ENCODE measurements at regions not wholly inside any gene's neighbourhood (a gene's known extent, or its start where the extent isn't known, plus 50 kb on each side); places are given as distances from the start of the nearest gene placed in this dataset.

- Histone ChIP-seq H3K36me3 (ENCODE audit: control insufficient read depth in 3 of 3, insufficient read depth in 3 of 3, low read length in 3 of 3) (no peaks in the 10 kb centered on the region), H3K4me3 (ENCODE audit: low read length in 3 of 3) (no peak overlapping the region), H3K9me3 (ENCODE audit: control insufficient read depth in 3 of 3, low read length in 3 of 3) (peaks cover 0 to 2% (median 0%) of the 10 kb centered on the region in 3 donors), H3K4me1 (ENCODE audit: control insufficient read depth in 3 of 3, insufficient read depth in 3 of 3, low read length in 3 of 3) (no peaks in the 10 kb centered on the region), H3K9ac (ENCODE audit: low read depth in 1 of 3, low read length in 3 of 3) (no peak overlapping the region), H3K27ac (ENCODE audit: low read depth, low read length) (no peak overlapping the region), H3K27me3 (ENCODE audit: control insufficient read depth in 3 of 3, insufficient read depth in 3 of 3, low read length in 3 of 3) (peaks cover 20 to 33% (median 33%) of the 10 kb centered on the region in 3 donors)
Observed at GRCh38 chr6:2509711-2510110, 241.0 kb downstream of the MYLK4 start.

DNA sequence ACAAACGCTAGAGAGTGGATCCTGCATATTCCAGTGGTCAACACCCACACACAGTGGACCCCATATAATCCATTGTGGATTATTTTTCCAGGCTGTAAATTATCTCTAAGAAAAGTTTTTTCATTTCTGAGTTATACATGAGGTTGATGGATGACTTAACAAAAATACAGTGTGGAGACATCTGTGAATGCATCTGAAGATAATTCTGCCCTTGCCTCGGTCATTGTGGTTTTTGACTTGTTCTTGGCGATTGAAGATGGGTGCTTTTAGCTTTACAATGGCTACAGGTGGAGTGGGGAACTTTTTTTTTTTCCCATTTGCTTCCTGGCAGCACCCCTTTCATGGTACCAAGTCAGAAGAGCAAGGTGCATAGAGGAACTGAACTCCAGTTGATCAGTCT lies 242.7 kb downstream of the MYLK4 start:
- Histone ChIP-seq H3K27ac (ENCODE audit: low read depth, low read length) (no peak overlapping the region), H3K27me3 (ENCODE audit: control insufficient read depth in 3 of 3, insufficient read depth in 3 of 3, low read length in 3 of 3) (peaks cover 16 to 33% (median 33%) of the 10 kb centered on the region in 3 donors), H3K9me3 (ENCODE audit: control insufficient read depth in 3 of 3, low read length in 3 of 3) (no peaks in the 10 kb centered on the region), H3K36me3 (ENCODE audit: control insufficient read depth in 3 of 3, insufficient read depth in 3 of 3, low read length in 3 of 3) (no peaks in the 10 kb centered on the region), H3K4me3 (ENCODE audit: low read length in 3 of 3) (no peak overlapping the region), H3K4me1 (ENCODE audit: control insufficient read depth in 3 of 3, insufficient read depth in 3 of 3, low read length in 3 of 3) (no peaks in the 10 kb centered on the region), H3K9ac (ENCODE audit: low read depth in 1 of 3, low read length in 3 of 3) (no peak overlapping the region)

DNA sequence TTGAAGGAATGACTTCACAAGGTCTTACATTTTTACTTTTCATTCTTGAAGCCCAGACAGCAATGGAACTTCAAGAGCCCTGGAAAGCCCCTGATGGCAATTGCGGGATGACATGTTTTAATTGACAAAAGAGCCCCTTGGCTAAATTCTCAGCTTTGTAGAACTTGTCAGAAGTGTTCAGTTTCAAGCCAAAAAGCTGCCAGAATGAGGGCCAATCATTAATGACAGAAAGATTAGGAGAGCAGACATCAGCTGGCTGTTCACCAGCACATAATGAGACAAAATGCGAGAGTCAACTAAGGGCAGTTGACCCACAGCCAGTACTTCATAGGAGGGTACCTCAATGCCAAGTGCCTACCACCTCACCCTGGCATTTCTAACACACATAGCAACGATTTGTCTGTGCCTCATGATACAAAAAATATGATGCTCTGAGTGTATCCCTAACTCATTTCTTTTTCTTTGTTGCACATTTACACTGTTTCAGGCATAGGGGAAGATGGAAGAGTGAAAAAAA lies 243.1 kb downstream of the MYLK4 start:
- Histone ChIP-seq H3K4me1 (ENCODE audit: control insufficient read depth in 3 of 3, insufficient read depth in 3 of 3, low read length in 3 of 3) (no peaks in the 10 kb centered on the region), H3K27me3 (ENCODE audit: control insufficient read depth in 3 of 3, insufficient read depth in 3 of 3, low read length in 3 of 3) (peaks cover 16 to 33% (median 33%) of the 10 kb centered on the region in 3 donors), H3K9me3 (ENCODE audit: control insufficient read depth in 3 of 3, low read length in 3 of 3) (no peaks in the 10 kb centered on the region), H3K27ac (ENCODE audit: low read depth, low read length) (no peak overlapping the region), H3K9ac (ENCODE audit: low read depth in 1 of 3, low read length in 3 of 3) (no peak overlapping the region), H3K4me3 (ENCODE audit: low read length in 3 of 3) (no peak overlapping the region), H3K36me3 (ENCODE audit: control insufficient read depth in 3 of 3, insufficient read depth in 3 of 3, low read length in 3 of 3) (no peaks in the 10 kb centered on the region)

DNA sequence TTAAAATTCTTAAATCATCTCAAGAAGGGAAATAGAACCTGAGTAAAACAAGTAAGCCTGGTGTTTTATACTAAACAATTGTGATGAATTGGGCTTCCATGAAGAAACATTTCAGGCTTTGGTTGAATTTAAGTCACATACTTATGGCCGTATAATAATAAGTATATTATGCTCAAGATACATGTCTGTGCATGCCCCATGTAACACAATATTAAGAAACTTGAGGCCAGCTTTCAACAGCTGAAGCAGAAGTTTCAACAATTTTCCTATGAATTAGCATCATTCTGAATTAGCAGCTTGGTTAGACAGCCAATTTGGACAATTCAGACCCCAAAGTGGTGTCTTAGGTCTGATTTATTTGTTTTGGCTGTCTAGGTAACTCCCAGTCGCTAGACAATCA lies 243.7 kb downstream of the MYLK4 start:
- Histone ChIP-seq H3K9ac (ENCODE audit: low read depth in 1 of 3, low read length in 3 of 3) (no peak overlapping the region), H3K9me3 (ENCODE audit: control insufficient read depth in 3 of 3, low read length in 3 of 3) (no peaks in the 10 kb centered on the region), H3K4me1 (ENCODE audit: control insufficient read depth in 3 of 3, insufficient read depth in 3 of 3, low read length in 3 of 3) (peaks cover 0 to 3% (median 0%) of the 10 kb centered on the region in 3 donors), H3K27ac (ENCODE audit: low read depth, low read length) (no peak overlapping the region), H3K36me3 (ENCODE audit: control insufficient read depth in 3 of 3, insufficient read depth in 3 of 3, low read length in 3 of 3) (no peaks in the 10 kb centered on the region), H3K27me3 (ENCODE audit: control insufficient read depth in 3 of 3, insufficient read depth in 3 of 3, low read length in 3 of 3) (peaks cover 18 to 33% (median 33%) of the 10 kb centered on the region in 3 donors), H3K4me3 (ENCODE audit: low read length in 3 of 3) (no peak overlapping the region)

GRCh38 chr6:2505624-2506023 lies 245.1 kb downstream of the MYLK4 start:
- Histone ChIP-seq H3K9ac (ENCODE audit: low read depth in 1 of 3, low read length in 3 of 3) (no peak overlapping the region), H3K27me3 (ENCODE audit: control insufficient read depth in 3 of 3, insufficient read depth in 3 of 3, low read length in 3 of 3) (peaks cover 11 to 33% (median 27%) of the 10 kb centered on the region in 3 donors), H3K36me3 (ENCODE audit: control insufficient read depth in 3 of 3, insufficient read depth in 3 of 3, low read length in 3 of 3) (no peaks in the 10 kb centered on the region), H3K27ac (ENCODE audit: low read depth, low read length) (no peak overlapping the region), H3K4me3 (ENCODE audit: low read length in 3 of 3) (no peak overlapping the region), H3K9me3 (ENCODE audit: control insufficient read depth in 3 of 3, low read length in 3 of 3) (no peaks in the 10 kb centered on the region), H3K4me1 (ENCODE audit: control insufficient read depth in 3 of 3, insufficient read depth in 3 of 3, low read length in 3 of 3) (peaks cover 0 to 3% (median 0%) of the 10 kb centered on the region in 3 donors)

DNA sequence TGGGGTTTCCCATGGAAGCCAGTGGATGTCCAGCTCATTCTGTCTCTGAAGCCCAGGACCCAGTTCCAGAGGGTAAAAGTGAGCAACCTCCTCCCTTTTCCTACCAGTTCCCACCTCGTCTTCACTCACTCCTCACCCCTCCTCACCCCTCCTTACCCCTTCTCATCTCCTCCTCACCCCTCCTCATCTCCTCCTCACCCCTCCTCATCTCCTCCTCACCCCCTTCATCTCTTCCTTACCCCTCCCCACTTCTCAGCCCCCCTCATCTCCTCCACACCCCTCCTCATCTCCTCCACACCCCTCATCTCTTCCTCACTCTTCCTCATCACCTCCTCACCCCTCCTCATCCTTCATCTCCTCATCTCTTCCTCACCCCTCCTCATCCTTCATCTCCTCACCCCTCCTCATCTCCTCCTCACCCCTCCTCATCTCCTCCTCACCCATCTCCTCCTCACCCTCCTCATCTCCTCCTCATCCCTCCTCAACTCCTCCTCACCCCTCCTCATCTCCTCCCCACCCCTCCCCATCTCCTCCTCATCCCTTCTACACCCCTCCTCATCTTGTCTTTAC lies 246.1 kb downstream of the MYLK4 start:
- Histone ChIP-seq H3K9ac (ENCODE audit: low read depth in 1 of 3, low read length in 3 of 3) (no peak overlapping the region), H3K4me3 (ENCODE audit: low read length in 3 of 3) (no peak overlapping the region), H3K4me1 (ENCODE audit: control insufficient read depth in 3 of 3, insufficient read depth in 3 of 3, low read length in 3 of 3) (peaks cover 0 to 3% (median 0%) of the 10 kb centered on the region in 3 donors), H3K36me3 (ENCODE audit: control insufficient read depth in 3 of 3, insufficient read depth in 3 of 3, low read length in 3 of 3) (no peaks in the 10 kb centered on the region), H3K27ac (ENCODE audit: low read depth, low read length) (no peak overlapping the region), H3K9me3 (ENCODE audit: control insufficient read depth in 3 of 3, low read length in 3 of 3) (no peaks in the 10 kb centered on the region), H3K27me3 (ENCODE audit: control insufficient read depth in 3 of 3, insufficient read depth in 3 of 3, low read length in 3 of 3) (peaks cover 8 to 26% (median 18%) of the 10 kb centered on the region in 3 donors)

DNA sequence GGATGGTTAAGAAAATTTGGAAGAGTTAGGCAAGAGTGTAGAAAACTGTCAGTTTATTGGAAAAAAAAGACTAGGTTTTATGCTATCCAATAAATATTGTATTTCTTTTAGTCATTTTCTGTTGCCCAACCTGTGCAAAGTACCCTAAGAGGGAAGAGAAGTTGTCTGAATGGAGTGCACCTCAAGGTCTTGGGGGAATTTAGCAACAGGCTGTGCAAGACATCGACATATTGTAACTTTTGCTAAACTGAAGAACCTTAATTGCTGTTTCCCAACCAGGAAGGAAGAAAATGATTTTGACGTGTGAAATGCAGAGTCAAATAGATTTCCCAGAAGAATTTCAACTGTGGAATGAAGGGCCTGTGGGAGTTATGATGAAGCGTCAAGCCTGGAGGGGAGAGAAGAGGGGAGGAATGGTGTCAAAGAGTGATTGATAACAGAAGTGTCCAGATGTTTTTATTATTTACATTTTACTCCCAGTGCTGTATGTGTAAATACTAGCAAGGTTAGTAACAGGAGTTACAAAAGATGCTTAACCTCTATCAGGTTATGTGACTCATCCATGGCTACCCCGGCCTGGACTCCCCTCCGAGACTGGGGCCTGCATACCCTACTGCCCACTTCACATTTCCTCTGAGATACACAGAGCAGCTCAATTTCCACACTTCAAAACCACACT lies 246.8 kb downstream of the MYLK4 start:
- Histone ChIP-seq H3K27me3 (ENCODE audit: control insufficient read depth in 3 of 3, insufficient read depth in 3 of 3, low read length in 3 of 3) (peaks cover 6 to 20% (median 18%) of the 10 kb centered on the region in 3 donors), H3K27ac (ENCODE audit: low read depth, low read length) (no peak overlapping the region), H3K4me1 (ENCODE audit: control insufficient read depth in 3 of 3, insufficient read depth in 3 of 3, low read length in 3 of 3) (peaks cover 0 to 3% (median 0%) of the 10 kb centered on the region in 3 donors), H3K4me3 (ENCODE audit: low read length in 3 of 3) (no peak overlapping the region), H3K9me3 (ENCODE audit: control insufficient read depth in 3 of 3, low read length in 3 of 3) (no peaks in the 10 kb centered on the region), H3K36me3 (ENCODE audit: control insufficient read depth in 3 of 3, insufficient read depth in 3 of 3, low read length in 3 of 3) (no peaks in the 10 kb centered on the region), H3K9ac (ENCODE audit: low read depth in 1 of 3, low read length in 3 of 3) (no peak overlapping the region)

GRCh38 chr6:2502998-2503674 lies 247.6 kb downstream of the MYLK4 start:
- H3K9me3 ChIP-seq (ENCODE audit: control insufficient read depth in 3 of 3, low read length in 3 of 3), result no peaks in the 10 kb centered on the region

DNA sequence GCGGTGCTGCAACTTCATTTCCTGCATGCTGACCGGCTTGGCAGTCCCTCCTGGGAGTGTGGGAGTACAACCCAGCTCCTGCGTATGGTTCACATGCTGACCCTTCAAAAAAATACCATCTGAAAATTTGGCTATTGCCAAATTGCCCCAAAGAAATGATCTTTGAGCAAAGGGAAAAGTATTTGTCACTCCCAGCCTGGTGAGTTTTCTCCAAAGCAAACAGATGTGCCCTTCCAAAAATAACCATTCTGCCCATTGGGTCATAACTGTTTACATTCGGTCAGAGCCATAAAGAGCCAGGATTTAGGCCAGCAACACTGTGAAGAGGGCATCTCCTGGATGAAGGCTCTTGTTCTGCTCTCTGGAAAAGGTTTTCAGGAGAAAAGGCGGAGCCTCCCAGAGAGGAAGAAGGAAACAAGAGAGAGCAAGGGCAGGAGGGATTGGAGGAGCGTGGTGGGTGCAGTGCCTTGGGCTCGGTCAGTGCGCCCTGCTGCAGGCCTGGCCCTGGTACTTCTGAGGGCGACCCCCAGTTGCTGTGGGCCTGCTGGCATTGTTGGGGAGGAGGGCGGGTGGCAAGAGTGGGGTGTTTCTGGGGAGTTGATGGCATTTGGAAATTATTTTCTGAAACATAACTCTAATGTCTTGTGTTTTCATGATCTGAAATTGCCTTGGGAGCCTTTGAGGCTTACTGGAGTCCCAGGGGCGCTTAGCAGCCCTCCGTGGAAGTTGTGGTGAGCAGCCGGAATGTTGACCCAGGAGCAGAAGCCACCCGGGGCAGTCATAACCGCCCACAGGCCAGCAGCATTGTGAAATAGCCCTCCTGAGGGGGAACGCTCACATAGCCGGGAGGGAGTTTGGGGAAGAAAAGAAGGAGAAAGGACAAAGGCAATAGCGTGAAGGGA lies 248.4 kb downstream of the MYLK4 start:
- Histone ChIP-seq H3K27ac (ENCODE audit: low read depth, low read length) (no peak overlapping the region), H3K36me3 (ENCODE audit: control insufficient read depth in 3 of 3, insufficient read depth in 3 of 3, low read length in 3 of 3) (no peaks in the 10 kb centered on the region), H3K4me1 (ENCODE audit: control insufficient read depth in 3 of 3, insufficient read depth in 3 of 3, low read length in 3 of 3) (peaks cover 0 to 3% (median 0%) of the 10 kb centered on the region in 3 donors), H3K27me3 (ENCODE audit: control insufficient read depth in 3 of 3, insufficient read depth in 3 of 3, low read length in 3 of 3) (peaks cover 4 to 11% (median 10%) of the 10 kb centered on the region in 3 donors), H3K9ac (ENCODE audit: low read depth in 1 of 3, low read length in 3 of 3) (no peak overlapping the region), H3K4me3 (ENCODE audit: low read length in 3 of 3) (no peak overlapping the region), H3K9me3 (ENCODE audit: control insufficient read depth in 3 of 3, low read length in 3 of 3) (no peaks in the 10 kb centered on the region)

More at GRCh38 chr6:2502998-2503674, 247.6 kb downstream of the MYLK4 start:
- Histone ChIP-seq H3K36me3 (ENCODE audit: control insufficient read depth in 3 of 3, insufficient read depth in 3 of 3, low read length in 3 of 3) (no peaks in the 10 kb centered on the region), H3K27ac (ENCODE audit: low read depth, low read length) (no peak overlapping the region), H3K4me3 (ENCODE audit: low read length in 3 of 3) (no peak overlapping the region), H3K27me3 (ENCODE audit: control insufficient read depth in 3 of 3, insufficient read depth in 3 of 3, low read length in 3 of 3) (peaks cover 8 to 14% (median 11%) of the 10 kb centered on the region in 3 donors), H3K4me1 (ENCODE audit: control insufficient read depth in 3 of 3, insufficient read depth in 3 of 3, low read length in 3 of 3) (peaks cover 0 to 3% (median 0%) of the 10 kb centered on the region in 3 donors), H3K9ac (ENCODE audit: low read depth in 1 of 3, low read length in 3 of 3) (no peak overlapping the region)

Data from skeletal muscle tissue (tissue), 3 donors.